KMS-11 (cell line): ENCODE measurements at regions not wholly inside any gene's neighbourhood (a gene's known extent, or its start where the extent isn't known, plus 50 kb on each side); places are given as distances from the start of the nearest gene placed in this dataset.

Experiments used
- H2AFZ ChIP-seq: fragments of 200-600 bp; sonication (generic); 2 replicates; pipeline ENCODE4 v1.6.1; 2016; ENCODE audit warnings: antibody characterized with exemption, mixed run types, low read depth
- H3K27ac ChIP-seq: fragments of 200-600 bp; sonication (generic); 2 replicates; pipeline ENCODE4 v1.6.1; 2016; ENCODE audit warnings: mild to moderate bottlenecking, mixed run types
- H3K27me3 ChIP-seq: fragments of 200-600 bp; sonication (generic); 2 replicates; pipeline ENCODE4 v1.6.1; 2017; ENCODE audit warnings: mild to moderate bottlenecking, low read depth, mixed run types, moderate library complexity; ENCODE audit not compliant: insufficient read depth
- H3K36me3 ChIP-seq: fragments of 200-600 bp; sonication (generic); 2 replicates; pipeline ENCODE4 v1.6.1; 2017; ENCODE audit warnings: mild to moderate bottlenecking, mixed run types; ENCODE audit not compliant: insufficient read depth
- H3K4me1 ChIP-seq: fragments of 200-600 bp; sonication (generic); 2 replicates; pipeline ENCODE4 v1.6.1; 2016; ENCODE audit warnings: mild to moderate bottlenecking, low read depth, mixed run types; ENCODE audit not compliant: poor library complexity, severe bottlenecking
- H3K4me2 ChIP-seq: fragments of 200-600 bp; sonication (generic); 2 replicates; pipeline ENCODE4 v1.7.0; 2016; ENCODE audit warnings: mild to moderate bottlenecking, mixed run types
- H3K4me3 ChIP-seq: fragments of 200-600 bp; sonication (generic); IDR thresholded peaks from 2 replicates; pipeline ENCODE4 v1.6.1; 2017; ENCODE audit warnings: low read depth, low read length, mixed read lengths; ENCODE audit not compliant: insufficient read depth
- H3K79me2 ChIP-seq: fragments of 200-600 bp; sonication (generic); 2 replicates; pipeline ENCODE4 v1.6.1; 2016; ENCODE audit warnings: low read depth, mixed run types; ENCODE audit not compliant: insufficient read depth
- H3K9ac ChIP-seq: fragments of 200-600 bp; sonication (generic); 2 replicates; pipeline ENCODE4 v1.6.1; 2016; ENCODE audit warnings: mild to moderate bottlenecking, mixed run types
- H4K20me1 ChIP-seq: fragments of 200-600 bp; sonication (generic); 2 replicates; pipeline ENCODE4 v1.6.1; 2016; ENCODE audit warnings: mild to moderate bottlenecking, mixed run types; ENCODE audit not compliant: insufficient read depth
- TF ChIP-seq, protein P1 (sequence below): fragments of 200-600 bp; sonication (generic); conservative IDR thresholded peaks from 2 replicates; pipeline ENCODE4 v1.6.1; 2017; ENCODE audit warnings: low read depth, mild to moderate bottlenecking, antibody characterized with exemption, low read length, moderate library complexity, mixed read lengths

- H3K36me3 ChIP-seq = no peaks in the 10 kb centered on the region
- H3K4me3 ChIP-seq = no peak overlapping the region
- H2AFZ ChIP-seq = peak overlapping the region; percentile 77; the same call in 1 of the 2 replicates
- H3K27ac ChIP-seq = no peak overlapping the region
- no peak overlapping the region for H3K9ac ChIP-seq
- H3K4me2 ChIP-seq = peak overlapping the region; percentile 56; the same call in 1 of the 2 replicates
- no peaks in the 10 kb centered on the region for H3K27me3 ChIP-seq
- no peaks in the 10 kb centered on the region for H3K79me2 ChIP-seq
- peaks cover 3% of the 10 kb centered on the region for H3K4me1 ChIP-seq
- TF ChIP-seq, protein P1, sequence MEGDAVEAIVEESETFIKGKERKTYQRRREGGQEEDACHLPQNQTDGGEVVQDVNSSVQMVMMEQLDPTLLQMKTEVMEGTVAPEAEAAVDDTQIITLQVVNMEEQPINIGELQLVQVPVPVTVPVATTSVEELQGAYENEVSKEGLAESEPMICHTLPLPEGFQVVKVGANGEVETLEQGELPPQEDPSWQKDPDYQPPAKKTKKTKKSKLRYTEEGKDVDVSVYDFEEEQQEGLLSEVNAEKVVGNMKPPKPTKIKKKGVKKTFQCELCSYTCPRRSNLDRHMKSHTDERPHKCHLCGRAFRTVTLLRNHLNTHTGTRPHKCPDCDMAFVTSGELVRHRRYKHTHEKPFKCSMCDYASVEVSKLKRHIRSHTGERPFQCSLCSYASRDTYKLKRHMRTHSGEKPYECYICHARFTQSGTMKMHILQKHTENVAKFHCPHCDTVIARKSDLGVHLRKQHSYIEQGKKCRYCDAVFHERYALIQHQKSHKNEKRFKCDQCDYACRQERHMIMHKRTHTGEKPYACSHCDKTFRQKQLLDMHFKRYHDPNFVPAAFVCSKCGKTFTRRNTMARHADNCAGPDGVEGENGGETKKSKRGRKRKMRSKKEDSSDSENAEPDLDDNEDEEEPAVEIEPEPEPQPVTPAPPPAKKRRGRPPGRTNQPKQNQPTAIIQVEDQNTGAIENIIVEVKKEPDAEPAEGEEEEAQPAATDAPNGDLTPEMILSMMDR = peak; percentile 84
- no peaks in the 10 kb centered on the region for H4K20me1 ChIP-seq
These were observed 85.9 kb upstream of the MKI67 start for GRCh38 chr10:128211953-128212727.

DNA sequence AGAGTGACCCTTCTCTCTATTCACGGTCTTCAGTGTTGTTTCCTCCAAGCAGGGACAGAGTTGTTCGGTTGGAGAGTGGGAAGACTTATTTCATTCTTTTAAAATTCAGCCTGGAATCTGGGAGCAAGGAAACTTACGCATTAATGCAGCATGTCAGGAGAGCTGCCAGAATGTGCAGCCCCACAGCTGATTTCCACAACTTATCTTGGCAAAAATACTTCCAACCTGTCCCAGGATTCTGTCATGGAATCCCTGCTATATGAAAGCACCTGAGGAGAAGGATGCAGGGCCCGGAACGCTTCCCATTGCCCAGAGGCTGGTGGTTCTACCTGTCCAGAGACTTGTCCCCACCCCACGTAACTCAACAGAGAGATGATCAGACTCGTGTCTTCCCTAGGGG is 86.9 kb upstream of the MKI67 start:
- H3K4me3 ChIP-seq = no peak overlapping the region

DNA sequence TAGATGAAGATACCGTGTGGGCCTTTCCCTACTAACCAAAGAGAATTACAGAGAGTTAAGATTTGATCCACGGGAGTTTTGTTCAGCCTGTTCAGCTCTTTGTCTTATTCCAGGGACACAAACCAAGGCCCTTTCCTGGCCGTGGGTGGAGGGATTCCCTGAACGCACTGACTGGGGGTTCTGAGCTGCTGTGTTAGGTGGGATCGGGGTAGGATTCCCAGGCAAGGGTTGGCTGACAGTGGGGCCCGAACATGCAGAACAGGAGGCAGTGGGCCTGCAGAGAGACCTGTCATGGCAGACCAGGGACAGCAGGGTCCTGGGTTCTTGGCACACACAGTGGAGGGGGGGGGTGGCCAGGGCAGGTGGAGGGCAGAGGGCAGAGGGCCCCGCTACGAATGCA is 89.5 kb upstream of the MKI67 start:
- Histone ChIP-seq H3K4me2 (no peak overlapping the region), H2AFZ (no peak overlapping the region), H3K36me3 (no peaks in the 10 kb centered on the region), H3K9ac (no peak overlapping the region), H3K4me3 (no peak overlapping the region), H3K4me1 (peaks cover 3% of the 10 kb centered on the region), H3K79me2 (no peaks in the 10 kb centered on the region), H4K20me1 (no peaks in the 10 kb centered on the region), H3K27ac (no peak overlapping the region), H3K27me3 (no peaks in the 10 kb centered on the region)
- TF ChIP-seq, protein P1 = no peak

More for the DNA sequence above, 86.9 kb upstream of the MKI67 start:
- H3K36me3 ChIP-seq = no peaks in the 10 kb centered on the region
- H2AFZ ChIP-seq = no peak overlapping the region
- H3K4me2 ChIP-seq = no peak overlapping the region
- H3K27me3 ChIP-seq = no peaks in the 10 kb centered on the region
- H4K20me1 ChIP-seq = no peaks in the 10 kb centered on the region
- H3K9ac ChIP-seq = no peak overlapping the region
- H3K4me1 ChIP-seq = peaks cover 3% of the 10 kb centered on the region
- TF ChIP-seq, protein P1 = no peak
- no peaks in the 10 kb centered on the region for H3K79me2 ChIP-seq
- no peak overlapping the region for H3K27ac ChIP-seq

- Histone ChIP-seq H4K20me1 (no peaks in the 10 kb centered on the region), H3K4me2 (no peak overlapping the region), H3K27me3 (no peaks in the 10 kb centered on the region), H2AFZ (no peak overlapping the region), H3K9ac (no peak overlapping the region), H3K4me3 (no peak overlapping the region), H3K36me3 (no peaks in the 10 kb centered on the region), H3K27ac (no peak overlapping the region), H3K4me1 (peaks cover 3% of the 10 kb centered on the region), H3K79me2 (no peaks in the 10 kb centered on the region)
- TF ChIP-seq, protein P1 = no peak
These were observed 90.9 kb upstream of the MKI67 start for GRCh38 chr10:128217136-128217535.
